ENCODE measurements at regions not wholly inside any gene's neighbourhood (a gene's known extent, or its start where the extent isn't known, plus 50 kb on each side); places are given as distances from the start of the nearest gene placed in this dataset.

- Mint-ChIP-seq H3K4me3 (no peak overlapping the region), H3K27me3 (ENCODE audit: low read depth) (peaks cover 2% of the 10 kb centered on the region; the same call in 1 of the 2 replicates), H3K4me1 (0 out of 4 replicates have a peak, but pooled peaks cover 0 to 3% of the 10 kb centered on the region in 2 experiments), H3K9me3 (peaks cover 0 to 2% of the 10 kb centered on the region in 2 experiments; a peak in 1 of 5 replicates), H3K27ac (no peak overlapping the region), H3K36me3 (ENCODE audit: insufficient read depth in 1 of 3, low read depth in 3 of 3) (no peaks in the 10 kb centered on the region)
- no peaks in the 10 kb centered on the region for H3K79me1 ChIP-seq (ENCODE audit: insufficient read depth, low read depth, low read length, poor library complexity, severe bottlenecking)
- H2BK20ac ChIP-seq (ENCODE audit: low read depth, low read length, poor library complexity, severe bottlenecking), result no peak overlapping the region
- TF ChIP-seq CTCF (conservative IDR thresholded peaks at IDR 0.05), result no peak
- no peak overlapping the region for H3K4me2 ChIP-seq (ENCODE audit: insufficient read depth, insufficient read length, low read length)
- no peak overlapping the region for H3K23ac ChIP-seq (ENCODE audit: insufficient read length, low read depth, low read length)
- no peaks in the 10 kb centered on the region for H4K20me1 ChIP-seq (ENCODE audit: control insufficient read depth, insufficient read depth, insufficient read length)
- H3K14ac ChIP-seq (ENCODE audit: insufficient read depth, low read length), result no peak overlapping the region
- WGBS (ENCODE audit: extremely low coverage, insufficient read length, low lambda C conversion rate), result no CpG with 5 or more reads among the region's 2 CpGs
- no peak overlapping the region for H4K8ac ChIP-seq (replicated peaks; ENCODE audit: insufficient read length, low read depth, low read length)
- no peak overlapping the region for H3K56ac ChIP-seq (ENCODE audit: insufficient read length, low read depth, low read length)
- DNase-seq, result no peak
- H3K18ac ChIP-seq (ENCODE audit: insufficient read length, low read depth, low read length), result no peak overlapping the region
- H3K9ac ChIP-seq (ENCODE audit: extremely low read depth, insufficient read length, low read length), result no peak overlapping the region
- no peak overlapping the region for H2BK120ac ChIP-seq (ENCODE audit: low read depth, low read length, poor library complexity, severe bottlenecking)
- H3K9me3 ChIP-seq (ENCODE audit: control insufficient read depth, low read depth, low read length), result no peaks in the 10 kb centered on the region
- no peak overlapping the region for H3K4ac ChIP-seq (ENCODE audit: low read depth, low read length)
- no peaks in the 10 kb centered on the region for H3K4me1 ChIP-seq (ENCODE audit: insufficient read depth, low read length)
- H2BK12ac ChIP-seq (ENCODE audit: insufficient read length, low read depth, low read length), result no peak overlapping the region
- H2BK5ac ChIP-seq (ENCODE audit: insufficient read length, low read length), result no peak overlapping the region
- H3K79me2 ChIP-seq (ENCODE audit: insufficient read depth, low read length), result no peaks in the 10 kb centered on the region
- H2AK5ac ChIP-seq (ENCODE audit: insufficient read length, low read length), result no peak overlapping the region
- H2AFZ ChIP-seq (ENCODE audit: low read length), result no peak overlapping the region
- no peaks in the 10 kb centered on the region for H3K23me2 ChIP-seq (ENCODE audit: insufficient read length, low read depth, low read length, poor library complexity, severe bottlenecking)
- no peak overlapping the region for H3K27ac ChIP-seq (ENCODE audit: insufficient read length, low read depth, low read length)
- no peak overlapping the region for H2BK15ac ChIP-seq (ENCODE audit: low read depth, low read length)
- no peaks in the 10 kb centered on the region for H3K27me3 ChIP-seq (ENCODE audit: insufficient read depth, low read length)
- no peak overlapping the region for H3T11ph ChIP-seq (ENCODE audit: low read length)
- no peak overlapping the region for H4K5ac ChIP-seq (ENCODE audit: insufficient read length, low read depth, low read length)
- no peak overlapping the region for H4K91ac ChIP-seq (ENCODE audit: insufficient read length, low read depth, low read length)
Observed at GRCh38 chr1:214199585-214199984, 81.4 kb upstream of the SMYD2 start.

Measured in H9 (cell line).